ENCODE measurements at regions not wholly inside any gene's neighbourhood (a gene's known extent, or its start where the extent isn't known, plus 50 kb on each side); places are given as distances from the start of the nearest gene placed in this dataset.

DNA sequence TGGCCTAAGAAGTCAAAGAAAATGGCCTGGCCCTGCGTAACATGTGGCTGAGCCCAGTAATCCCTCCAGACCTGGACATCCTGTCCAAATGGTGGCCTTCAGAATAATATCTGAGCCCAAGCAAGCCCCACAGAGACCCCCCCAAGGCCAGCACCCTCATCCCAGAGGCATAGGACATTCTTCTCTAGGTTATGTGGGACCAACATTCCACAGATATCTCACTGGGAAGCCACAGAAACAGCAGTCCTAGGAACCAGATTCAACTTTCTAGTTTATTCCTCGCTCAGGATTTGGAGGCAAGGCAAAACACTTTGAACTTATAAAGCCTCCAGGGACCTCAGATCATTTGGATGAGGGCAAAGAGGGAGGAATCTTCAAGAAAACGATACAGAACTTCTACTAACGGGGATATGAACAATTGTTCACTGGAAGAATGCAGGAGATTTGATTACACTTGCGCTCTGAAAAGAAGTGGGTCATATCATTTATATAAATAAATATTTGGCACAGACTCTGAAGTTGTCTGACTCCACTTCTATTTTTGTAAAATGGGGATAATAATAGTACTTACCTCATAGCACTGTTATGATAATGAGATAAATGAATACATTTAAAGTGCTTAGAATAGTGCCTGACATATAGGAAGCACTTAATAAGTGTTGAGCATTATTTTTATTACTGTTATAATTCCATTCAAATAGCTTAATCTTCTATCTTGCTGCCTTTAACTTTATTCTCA, 171.5 kb downstream of the NUAK1 start:
- Mint-ChIP-seq H3K27ac (ENCODE audit: low read depth, unreplicated experiment) (no peak overlapping the region), H3K4me1 (ENCODE audit: insufficient read depth, unreplicated experiment) (peaks cover 6% of the 10 kb centered on the region), H3K9me3 (ENCODE audit: unreplicated experiment) (no peaks in the 10 kb centered on the region), H3K4me3 (ENCODE audit: unreplicated experiment) (no peak overlapping the region), H3K36me3 (ENCODE audit: insufficient read depth, unreplicated experiment) (no peaks in the 10 kb centered on the region), H3K27me3 (ENCODE audit: insufficient read depth, unreplicated experiment) (no peaks in the 10 kb centered on the region)
- TF ChIP-seq, protein P1, sequence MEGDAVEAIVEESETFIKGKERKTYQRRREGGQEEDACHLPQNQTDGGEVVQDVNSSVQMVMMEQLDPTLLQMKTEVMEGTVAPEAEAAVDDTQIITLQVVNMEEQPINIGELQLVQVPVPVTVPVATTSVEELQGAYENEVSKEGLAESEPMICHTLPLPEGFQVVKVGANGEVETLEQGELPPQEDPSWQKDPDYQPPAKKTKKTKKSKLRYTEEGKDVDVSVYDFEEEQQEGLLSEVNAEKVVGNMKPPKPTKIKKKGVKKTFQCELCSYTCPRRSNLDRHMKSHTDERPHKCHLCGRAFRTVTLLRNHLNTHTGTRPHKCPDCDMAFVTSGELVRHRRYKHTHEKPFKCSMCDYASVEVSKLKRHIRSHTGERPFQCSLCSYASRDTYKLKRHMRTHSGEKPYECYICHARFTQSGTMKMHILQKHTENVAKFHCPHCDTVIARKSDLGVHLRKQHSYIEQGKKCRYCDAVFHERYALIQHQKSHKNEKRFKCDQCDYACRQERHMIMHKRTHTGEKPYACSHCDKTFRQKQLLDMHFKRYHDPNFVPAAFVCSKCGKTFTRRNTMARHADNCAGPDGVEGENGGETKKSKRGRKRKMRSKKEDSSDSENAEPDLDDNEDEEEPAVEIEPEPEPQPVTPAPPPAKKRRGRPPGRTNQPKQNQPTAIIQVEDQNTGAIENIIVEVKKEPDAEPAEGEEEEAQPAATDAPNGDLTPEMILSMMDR (IDR thresholded peaks at IDR 0.05; ENCODE audit: unreplicated experiment) = no peak
- BruUV-seq (replicated peaks) = no TSS peak
- no peak for DNase-seq (ENCODE audit: unreplicated experiment)
- ChIA-PET POLR2A (no interaction called here), CTCF (no interaction called here)
- intact Hi-C loops (cut with micrococcal nuclease) = no loop called here

DNA sequence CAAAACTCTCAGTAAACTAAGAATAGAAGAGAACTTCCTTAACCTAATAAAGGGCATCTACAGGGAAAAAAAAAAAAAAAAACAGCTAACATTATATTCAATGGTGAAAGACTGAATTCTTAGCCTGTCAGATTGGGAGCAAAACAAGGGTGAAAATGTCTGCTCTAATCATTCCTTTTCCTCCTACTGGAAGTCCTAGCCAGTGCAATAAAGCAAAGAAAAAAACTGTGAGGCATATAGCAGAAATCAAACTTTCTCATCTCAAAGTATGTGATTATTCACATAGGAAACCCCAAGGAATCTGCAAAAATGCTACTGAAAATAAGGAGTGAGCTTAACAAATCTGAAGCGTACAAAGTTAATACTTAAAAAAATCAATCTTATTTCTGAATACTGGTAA, 170.7 kb downstream of the NUAK1 start:
- no peaks in the 10 kb centered on the region for H3K9me3 Mint-ChIP-seq (ENCODE audit: unreplicated experiment)
- H3K4me1 Mint-ChIP-seq (ENCODE audit: insufficient read depth, unreplicated experiment) = peaks cover 6% of the 10 kb centered on the region
- no peak for DNase-seq (ENCODE audit: unreplicated experiment)
- ChIA-PET POLR2A (no interaction called here), CTCF (interaction anchor here (0.7 kb wide), 1 partner anchor 140 kb away, joined by 3 read pairs; no protein-coding TSS in a partner anchor)
- no peak overlapping the region for H3K4me3 Mint-ChIP-seq (ENCODE audit: unreplicated experiment)
- TF ChIP-seq, protein P1 (IDR thresholded peaks at IDR 0.05; ENCODE audit: unreplicated experiment) = no peak
- no peaks in the 10 kb centered on the region for H3K27me3 Mint-ChIP-seq (ENCODE audit: insufficient read depth, unreplicated experiment)
- no peaks in the 10 kb centered on the region for H3K36me3 Mint-ChIP-seq (ENCODE audit: insufficient read depth, unreplicated experiment)
- intact Hi-C loops (cut with micrococcal nuclease) = no loop called here
- BruUV-seq (replicated peaks) = no TSS peak
- H3K27ac Mint-ChIP-seq (ENCODE audit: low read depth, unreplicated experiment) = no peak overlapping the region

DNA sequence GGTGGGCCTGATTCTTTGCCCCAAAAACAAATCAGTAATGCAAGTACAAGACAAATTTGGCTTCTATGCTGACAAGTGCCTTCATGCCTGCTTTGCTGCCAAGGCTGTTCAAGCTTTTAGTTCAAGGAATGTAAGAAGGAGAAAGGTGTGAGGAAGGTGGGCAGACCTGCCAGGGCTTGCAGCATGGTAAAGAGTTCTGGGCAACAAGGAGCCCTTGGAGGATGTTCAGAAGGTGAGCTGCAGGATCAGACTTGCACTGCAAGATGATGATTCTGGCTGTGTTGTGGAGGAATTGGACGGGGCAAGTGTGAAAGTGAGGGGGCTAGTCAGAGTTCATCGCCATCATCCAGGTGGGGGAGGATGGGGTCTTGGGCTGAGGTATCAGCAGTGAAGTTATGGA, 167.9 kb downstream of the NUAK1 start:
- Mint-ChIP-seq H3K4me3 (ENCODE audit: unreplicated experiment) (no peak overlapping the region), H3K27ac (ENCODE audit: low read depth, unreplicated experiment) (peak overlapping the region; percentile 28), H3K9me3 (ENCODE audit: unreplicated experiment) (no peaks in the 10 kb centered on the region), H3K4me1 (ENCODE audit: insufficient read depth, unreplicated experiment) (peaks cover 6% of the 10 kb centered on the region), H3K36me3 (ENCODE audit: insufficient read depth, unreplicated experiment) (no peaks in the 10 kb centered on the region), H3K27me3 (ENCODE audit: insufficient read depth, unreplicated experiment) (no peaks in the 10 kb centered on the region)
- ChIA-PET POLR2A (interaction anchor here (0.6 to 1.1 kb wide), 3 partner anchors 51 to 1011 kb away, joined by 3 to 4 read pairs (median 3); no protein-coding TSS in a partner anchor), CTCF (no interaction called here)
- no TSS peak for BruUV-seq (replicated peaks)
- TF ChIP-seq, protein P1 (IDR thresholded peaks at IDR 0.05; ENCODE audit: unreplicated experiment) = no peak
- intact Hi-C loops (cut with micrococcal nuclease) = no loop called here
- DNase-seq (ENCODE audit: unreplicated experiment) = peak; percentile 29

DNA sequence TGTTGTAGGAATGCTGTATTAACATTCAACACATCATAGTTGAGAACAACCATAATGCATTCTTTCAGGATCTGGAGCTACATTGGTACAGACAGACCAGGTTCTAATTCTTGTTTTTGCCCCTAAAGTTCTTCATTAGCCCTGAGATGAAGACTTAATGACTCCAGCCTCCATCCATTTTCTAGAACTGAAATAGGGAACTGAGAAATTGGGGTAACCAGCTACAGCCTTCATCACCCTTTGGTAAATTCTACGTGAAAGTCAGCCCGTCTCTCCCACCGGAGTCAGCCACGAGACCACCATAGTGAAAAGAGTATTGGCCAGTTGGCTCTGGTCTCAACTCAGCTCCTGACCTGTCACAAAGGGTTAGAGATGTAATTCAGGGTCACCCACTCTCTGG, 164.0 kb downstream of the NUAK1 start:
- POLR2A ChIA-PET = interaction anchor here (1.3 kb wide), 1 partner anchor 9 kb away, joined by 3 read pairs; no protein-coding TSS in a partner anchor
- H3K4me1 Mint-ChIP-seq (ENCODE audit: insufficient read depth, unreplicated experiment) = peaks cover 6% of the 10 kb centered on the region
- H3K27ac Mint-ChIP-seq (ENCODE audit: low read depth, unreplicated experiment) = no peak overlapping the region
- DNase-seq (ENCODE audit: unreplicated experiment) = no peak
- no TSS peak for BruUV-seq (replicated peaks)
- CTCF ChIA-PET = interaction anchor here (0.6 to 1.0 kb wide), 3 partner anchors 11 to 574 kb away, joined by 3 read pairs; no protein-coding TSS in a partner anchor
- H3K36me3 Mint-ChIP-seq (ENCODE audit: insufficient read depth, unreplicated experiment) = no peaks in the 10 kb centered on the region
- no peaks in the 10 kb centered on the region for H3K27me3 Mint-ChIP-seq (ENCODE audit: insufficient read depth, unreplicated experiment)
- intact Hi-C loops (cut with micrococcal nuclease) = no loop called here
- no peak overlapping the region for H3K4me3 Mint-ChIP-seq (ENCODE audit: unreplicated experiment)
- TF ChIP-seq, protein P1 (IDR thresholded peaks at IDR 0.05; ENCODE audit: unreplicated experiment) = no peak
- no peaks in the 10 kb centered on the region for H3K9me3 Mint-ChIP-seq (ENCODE audit: unreplicated experiment)

Measured in MCF 10A (cell line).